HG03066 (cell line): ENCODE measurements at regions not wholly inside any gene's neighbourhood (a gene's known extent, or its start where the extent isn't known, plus 50 kb on each side); places are given as distances from the start of the nearest gene placed in this dataset.
"Not testable (repeated sequence)": the region's sequence is repeated elsewhere in the genome, so short reads cannot be mapped to it uniquely, and the experiment has no call there.

Experiments used
- ATAC-seq: cut with Tn5 transposase; IDR thresholded peaks from one replicate; pipeline ENCODE4 v1.9.1; 2021; ENCODE audit warnings: low read depth; ENCODE audit not compliant: unreplicated experiment

GRCh38 chr9:110076894-110077725 lies 130.8 kb downstream of the C9orf152 start:
- no peak for ATAC-seq

GRCh38 chr9:110077925-110078324 lies 130.0 kb downstream of the C9orf152 start:
- ATAC-seq = no peak

- no peak for ATAC-seq
These were observed 129.4 kb downstream of the C9orf152 start for GRCh38 chr9:110078604-110079003.

GRCh38 chr9:110081395-110081794 lies 126.6 kb downstream of the C9orf152 start:
- ATAC-seq = no peak

GRCh38 chr9:110083866-110084265 lies 124.1 kb downstream of the C9orf152 start:
- ATAC-seq = no peak

GRCh38 chr9:110086537-110086936 lies 121.4 kb downstream of the C9orf152 start:
- no peak for ATAC-seq

GRCh38 chr9:110087605-110088004 lies 120.4 kb downstream of the C9orf152 start:
- no peak for ATAC-seq

- no peak for ATAC-seq
These were observed 119.9 kb downstream of the C9orf152 start for GRCh38 chr9:110088099-110088498.

- ATAC-seq = no peak
These were observed 118.1 kb downstream of the C9orf152 start for GRCh38 chr9:110089681-110090370.

- no peak for ATAC-seq
These were observed 115.2 kb downstream of the C9orf152 start for GRCh38 chr9:110092792-110093191.

GRCh38 chr9:110093417-110093816 lies 114.5 kb downstream of the C9orf152 start:
- ATAC-seq = no peak

- ATAC-seq = no peak
These were observed 114.1 kb downstream of the C9orf152 start for GRCh38 chr9:110093871-110094270.

- ATAC-seq = no peak
These were observed 112.8 kb downstream of the C9orf152 start for GRCh38 chr9:110095161-110095595.

- no peak for ATAC-seq
These were observed 112.2 kb downstream of the C9orf152 start for GRCh38 chr9:110095776-110096175.

GRCh38 chr9:110096674-110097073 lies 111.3 kb downstream of the C9orf152 start:
- not testable (repeated sequence) for ATAC-seq

- no peak for ATAC-seq
These were observed 108.5 kb downstream of the C9orf152 start for GRCh38 chr9:110099236-110100095.

GRCh38 chr9:110101531-110102161 lies 106.3 kb downstream of the C9orf152 start:
- peak; percentile 86 for ATAC-seq

- ATAC-seq = no peak
These were observed 104.7 kb downstream of the C9orf152 start for GRCh38 chr9:110103257-110103656.

- no peak for ATAC-seq
These were observed 103.6 kb downstream of the C9orf152 start for GRCh38 chr9:110104261-110104809.

GRCh38 chr9:110105107-110105506 lies 102.9 kb downstream of the C9orf152 start:
- no peak for ATAC-seq
